CD4-positive, alpha-beta T cell treated with Interleukin-1 beta for 1 hour (primary cell): ENCODE measurements at regions not wholly inside any gene's neighbourhood (a gene's known extent, or its start where the extent isn't known, plus 50 kb on each side); places are given as distances from the start of the nearest gene placed in this dataset.

Source experiments
- DNase-seq, 2 donors: peaks; one replicate each; pipeline ENCODE4 v3.0.0-alpha.2; 2020 to 2022

GRCh38 chr1:23614032-23614660 lies 54.8 kb upstream of the ID3 start:
- DNase-seq: no peak

- DNase-seq: peak; percentile 29 to 45
Observed at GRCh38 chr1:23613191-23614031, 54.1 kb upstream of the ID3 start.

- DNase-seq: peak; percentile 43 to 47
Observed at GRCh38 chr1:23611601-23612327, 52.5 kb upstream of the ID3 start.

- DNase-seq: no peak
Observed at GRCh38 chr1:23610677-23611076, 51.4 kb upstream of the ID3 start.

- DNase-seq: no peak
Observed at GRCh38 chr1:23609971-23610370, 50.7 kb upstream of the ID3 start.
